Tibial artery (tissue), 4 donors: ENCODE measurements at regions not wholly inside any gene's neighbourhood (a gene's known extent, or its start where the extent isn't known, plus 50 kb on each side); places are given as distances from the start of the nearest gene placed in this dataset.

ENCODE experiments used
- DNase-seq, 2 donors: peaks; one replicate each; pipeline ENCODE4 v3.0.0-alpha.2; 2019
- H3K27ac ChIP-seq, 2 donors: fragments of 200-600 bp; sonication (generic) in 1 of 2; 1 replicate in 1 of 2; 2 replicates in 1 of 2; pipeline ENCODE4 v1.5.1; 2018 to 2019; ENCODE audit warnings: mild to moderate bottlenecking in 1 of 2
- H3K27me3 ChIP-seq, 2 donors: fragments of 200-600 bp; sonication (generic) in 1 of 2; one replicate each; pipeline versions ENCODE4 v1.5.1 to v1.6.0; 2016 to 2019
- H3K36me3 ChIP-seq, 3 donors: fragments of 200-600 bp; sonication (generic) in 2 of 3; one replicate each; pipeline ENCODE4 v1.5.1; 2016 to 2019; ENCODE audit warnings: mild to moderate bottlenecking in 2 of 3
- H3K4me1 ChIP-seq, 4 donors: fragments of 200-600 bp; sonication (generic) in 2 of 4; 1 replicate in 3 of 4; 2 replicates in 1 of 4; pipeline ENCODE4 v1.5.1; 2016 to 2019
- H3K4me3 ChIP-seq, 2 donors: fragments of 200-600 bp; sonication (generic) in 1 of 2; 1 replicate in 1 of 2; 2 replicates in 1 of 2; pipeline ENCODE4 v1.5.1; 2018 to 2019; ENCODE audit warnings: mild to moderate bottlenecking in 2 of 2
- H3K9me3 ChIP-seq, 3 donors: fragments of 200-600 bp; sonication (generic) in 1 of 3; one replicate each; pipeline ENCODE4 v1.5.1; 2016 to 2019
- intact Hi-C: fragments of 100-400 bp; cut with DNase I; formaldehyde crosslinking; loops from one replicate; pipeline ENCODE4 v1.15.0; 2023; ENCODE audit warnings: low total_unique reads
- TF ChIP-seq, protein P1 (sequence below), 2 experiments: fragments of 200-600 bp in 1 of 2; fragments of 450-650 bp in 1 of 2; IDR thresholded peaks; one replicate each; pipeline ENCODE4 v1.5.1; 2017 to 2019; ENCODE audit warnings: antibody characterized with exemption in 2 of 2, mild to moderate bottlenecking in 1 of 2, moderate library complexity in 1 of 2

DNA sequence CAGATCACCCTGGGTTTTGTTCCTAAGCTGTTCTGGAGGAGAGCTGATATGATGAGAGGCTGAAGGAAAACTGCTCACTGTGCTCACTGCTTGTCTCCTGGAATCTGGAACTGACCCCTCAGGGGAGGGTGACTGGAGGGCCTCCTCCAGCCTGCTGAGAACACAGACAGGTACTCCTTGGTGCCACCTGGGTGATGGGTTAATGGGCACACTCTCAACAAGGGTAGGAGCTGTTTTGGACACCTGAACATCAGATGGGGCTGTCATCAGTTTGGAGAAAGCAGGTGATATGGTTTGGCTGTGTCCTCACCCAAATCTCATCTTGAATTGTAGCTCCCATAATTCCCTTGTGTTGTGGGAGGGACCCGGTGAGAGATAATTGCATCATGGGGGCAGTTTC lies 58.1 kb upstream of the SORCS3 start:
- TF ChIP-seq, protein P1, sequence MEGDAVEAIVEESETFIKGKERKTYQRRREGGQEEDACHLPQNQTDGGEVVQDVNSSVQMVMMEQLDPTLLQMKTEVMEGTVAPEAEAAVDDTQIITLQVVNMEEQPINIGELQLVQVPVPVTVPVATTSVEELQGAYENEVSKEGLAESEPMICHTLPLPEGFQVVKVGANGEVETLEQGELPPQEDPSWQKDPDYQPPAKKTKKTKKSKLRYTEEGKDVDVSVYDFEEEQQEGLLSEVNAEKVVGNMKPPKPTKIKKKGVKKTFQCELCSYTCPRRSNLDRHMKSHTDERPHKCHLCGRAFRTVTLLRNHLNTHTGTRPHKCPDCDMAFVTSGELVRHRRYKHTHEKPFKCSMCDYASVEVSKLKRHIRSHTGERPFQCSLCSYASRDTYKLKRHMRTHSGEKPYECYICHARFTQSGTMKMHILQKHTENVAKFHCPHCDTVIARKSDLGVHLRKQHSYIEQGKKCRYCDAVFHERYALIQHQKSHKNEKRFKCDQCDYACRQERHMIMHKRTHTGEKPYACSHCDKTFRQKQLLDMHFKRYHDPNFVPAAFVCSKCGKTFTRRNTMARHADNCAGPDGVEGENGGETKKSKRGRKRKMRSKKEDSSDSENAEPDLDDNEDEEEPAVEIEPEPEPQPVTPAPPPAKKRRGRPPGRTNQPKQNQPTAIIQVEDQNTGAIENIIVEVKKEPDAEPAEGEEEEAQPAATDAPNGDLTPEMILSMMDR (IDR thresholded peaks at IDR 0.05): no peak
- H3K9me3 ChIP-seq: no peaks in the 10 kb centered on the region
- no peaks in the 10 kb centered on the region for H3K36me3 ChIP-seq
- no peak for DNase-seq
- no peak overlapping the region for H3K27ac ChIP-seq
- peaks cover 0 to 9% (median 0%) of the 10 kb centered on the region in 4 donors for H3K4me1 ChIP-seq
- H3K27me3 ChIP-seq: peaks cover 0 to 32% of the 10 kb centered on the region in 2 donors
- intact Hi-C loops: no loop called here
- H3K4me3 ChIP-seq: no peak overlapping the region

DNA sequence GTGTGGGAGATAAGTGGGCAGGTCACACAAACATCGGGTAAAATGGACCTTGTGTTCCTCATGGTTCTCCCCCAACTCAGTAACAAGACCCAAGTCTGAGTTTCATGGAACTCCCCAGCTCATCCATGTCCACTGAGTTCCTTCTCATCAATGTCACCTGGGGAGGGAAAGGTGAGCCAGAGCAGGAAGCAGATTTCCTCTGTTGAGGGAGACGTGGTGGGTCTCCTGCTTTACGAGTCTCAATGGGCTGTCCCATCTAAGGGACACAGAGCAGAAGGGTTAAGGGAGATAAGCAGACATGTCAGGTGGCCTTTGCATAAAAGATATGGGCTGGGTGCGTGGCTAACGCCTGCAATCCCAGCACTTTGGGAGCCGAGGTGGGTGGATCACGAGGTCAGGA lies 56.5 kb upstream of the SORCS3 start:
- Histone ChIP-seq H3K36me3 (no peaks in the 10 kb centered on the region), H3K27me3 (peaks cover 0 to 27% of the 10 kb centered on the region in 2 donors), H3K9me3 (no peaks in the 10 kb centered on the region), H3K27ac (no peak overlapping the region), H3K4me1 (peaks cover 0 to 9% (median 0%) of the 10 kb centered on the region in 4 donors), H3K4me3 (no peak overlapping the region)
- TF ChIP-seq, protein P1 (IDR thresholded peaks at IDR 0.05): no peak
- intact Hi-C loops: no loop called here
- no peak for DNase-seq

DNA sequence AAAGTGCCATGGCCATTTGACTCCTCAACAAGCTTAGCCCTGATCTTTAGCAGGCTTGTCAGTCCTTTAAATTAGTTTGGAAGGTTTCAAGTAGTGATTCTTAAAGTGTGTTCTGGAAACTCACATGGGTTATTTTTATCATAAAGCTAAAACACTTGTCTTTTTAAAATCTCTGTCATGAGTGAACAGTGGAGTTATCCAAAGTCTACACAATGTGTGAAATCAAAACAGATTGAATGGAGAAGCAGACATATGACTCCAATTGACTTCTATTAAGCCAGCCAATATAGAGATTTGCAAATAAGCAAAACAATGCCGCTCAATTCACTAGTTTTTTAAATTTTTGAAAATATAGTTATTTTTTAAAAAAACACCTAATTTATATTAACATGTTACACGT lies 53.3 kb upstream of the SORCS3 start:
- DNase-seq: no peak
- intact Hi-C loops: no loop called here
- H3K36me3 ChIP-seq: no peaks in the 10 kb centered on the region
- TF ChIP-seq, protein P1 (IDR thresholded peaks at IDR 0.05): no peak
- H3K27ac ChIP-seq: no peak overlapping the region
- no peaks in the 10 kb centered on the region for H3K9me3 ChIP-seq
- no peaks in the 10 kb centered on the region for H3K4me1 ChIP-seq
- H3K4me3 ChIP-seq: no peak overlapping the region
- peaks cover 0 to 11% of the 10 kb centered on the region in 2 donors for H3K27me3 ChIP-seq

DNA sequence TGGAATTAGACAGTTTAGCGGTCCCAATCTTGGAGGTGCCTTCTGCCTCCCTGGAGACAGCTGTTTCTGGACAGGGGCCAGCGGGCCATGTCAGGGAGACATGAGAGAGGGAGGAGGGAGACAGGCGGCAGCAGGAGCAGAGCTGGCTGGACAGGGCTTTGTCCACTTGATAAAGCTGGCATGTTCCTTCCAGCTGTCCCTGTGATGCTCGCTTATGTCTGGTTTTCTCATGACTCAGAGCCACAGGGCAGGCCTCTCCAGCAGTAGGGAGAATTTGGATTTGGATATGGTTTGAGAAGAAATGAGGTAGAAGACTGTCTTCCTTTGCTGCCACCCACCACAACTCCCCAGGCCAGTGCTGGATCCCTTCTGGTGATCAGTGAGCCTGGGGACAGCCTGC lies 51.7 kb upstream of the SORCS3 start:
- Histone ChIP-seq H3K4me3 (no peak overlapping the region), H3K4me1 (no peaks in the 10 kb centered on the region), H3K27ac (no peak overlapping the region), H3K36me3 (no peaks in the 10 kb centered on the region), H3K9me3 (no peaks in the 10 kb centered on the region), H3K27me3 (peaks cover 0 to 6% of the 10 kb centered on the region in 2 donors)
- TF ChIP-seq, protein P1 (IDR thresholded peaks at IDR 0.05): no peak
- intact Hi-C loops: no loop called here
- no peak for DNase-seq

DNA sequence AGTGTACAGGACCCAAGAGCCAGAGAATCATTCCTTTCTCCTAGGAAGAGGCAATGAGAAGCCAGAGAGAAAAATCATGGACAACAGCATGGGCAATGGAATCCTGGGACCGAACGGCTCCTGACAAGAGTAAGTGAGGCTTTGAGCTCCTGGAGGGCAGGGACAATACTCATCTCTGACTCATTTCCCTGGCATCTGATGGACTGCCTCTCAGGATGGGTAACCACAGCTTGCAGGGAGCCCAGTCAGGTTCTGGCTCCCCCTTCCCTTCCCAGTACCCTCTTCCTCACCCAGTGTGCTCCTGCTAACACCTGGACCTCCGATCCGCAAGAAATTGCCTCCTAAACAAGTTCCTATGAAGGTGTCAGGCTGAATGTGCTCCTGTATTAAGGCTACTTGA lies 51.2 kb upstream of the SORCS3 start:
- Histone ChIP-seq H3K27me3 (peaks cover 0 to 5% of the 10 kb centered on the region in 2 donors), H3K27ac (no peak overlapping the region), H3K4me1 (no peaks in the 10 kb centered on the region), H3K9me3 (no peaks in the 10 kb centered on the region), H3K4me3 (no peak overlapping the region), H3K36me3 (no peaks in the 10 kb centered on the region)
- no peak for DNase-seq
- TF ChIP-seq, protein P1 (IDR thresholded peaks at IDR 0.05): no peak
- intact Hi-C loops: no loop called here
